Spleen (tissue), 11 donors: ENCODE measurements at regions not wholly inside any gene's neighbourhood (a gene's known extent, or its start where the extent isn't known, plus 50 kb on each side); places are given as distances from the start of the nearest gene placed in this dataset.

Experiments used
- DNase-seq: peaks from one replicate; pipeline ENCODE4 v3.0.0-alpha.2; 2020
- H3K27ac ChIP-seq, 8 donors: fragments of 200-600 bp; sonication (generic) in 7 of 8; 1 replicate in 4 of 8; 2 replicates in 4 of 8; pipeline versions ENCODE4 v1.5.0 to v1.8.0; 2016 to 2021; ENCODE audit warnings: inconsistent platforms in 4 of 8, mild to moderate bottlenecking in 4 of 8, moderate library complexity in 1 of 8
- H3K27me3 ChIP-seq, 7 donors: fragments of 200-600 bp; sonication (generic) in 6 of 7; replicated peaks in 1 of 7; 1 replicate in 4 of 7; 2 replicates in 3 of 7; pipeline versions ENCODE4 v1.5.0 to v1.8.0; 2016 to 2021; ENCODE audit warnings: inconsistent platforms in 3 of 7, mild to moderate bottlenecking in 1 of 7
- H3K36me3 ChIP-seq, 6 donors: fragments of 200-600 bp; sonication (generic) in 5 of 6; 1 replicate in 4 of 6; 2 replicates in 2 of 6; pipeline versions ENCODE4 v1.5.0 to v1.8.0; 2016 to 2021; ENCODE audit warnings: inconsistent platforms in 2 of 6
- H3K4me1 ChIP-seq, 6 donors: fragments of 200-600 bp; sonication (generic) in 5 of 6; 1 replicate in 3 of 6; 2 replicates in 3 of 6; pipeline versions ENCODE4 v1.5.0 to v1.8.0; 2016 to 2021; ENCODE audit warnings: inconsistent platforms in 3 of 6
- H3K4me3 ChIP-seq, 8 donors: fragments of 200-600 bp; sonication (generic) in 7 of 8; 1 replicate in 4 of 8; 2 replicates in 4 of 8; pipeline versions ENCODE4 v1.5.0 to v1.8.0; 2016 to 2021; ENCODE audit warnings: inconsistent platforms in 4 of 8, mild to moderate bottlenecking in 4 of 8, moderate library complexity in 2 of 8
- H3K9me3 ChIP-seq, 8 donors: fragments of 200-600 bp; sonication (generic) in 7 of 8; 1 replicate in 4 of 8; 2 replicates in 4 of 8; pipeline versions ENCODE4 v1.5.0 to v1.8.0; 2016 to 2021; ENCODE audit warnings: inconsistent platforms in 4 of 8
- POLR2A ChIP-seq, 3 donors: fragments of 450-650 bp; IDR thresholded peaks; one replicate each; pipeline ENCODE4 v1.5.1; 2017; ENCODE audit warnings: antibody characterized with exemption in 3 of 3, mild to moderate bottlenecking in 1 of 3
- POLR2AphosphoS5 ChIP-seq, 3 donors: sonication (generic); formaldehyde crosslinking; IDR thresholded peaks; one replicate each; pipeline ENCODE4 v1.5.1; 2017; ENCODE audit warnings: antibody characterized with exemption in 3 of 3
- WGBS, 5 donors: extraction: QIAGEN DNeasy Blood & Tissue Kit in 3 of 5; methylation state at CpG; one replicate each; pipeline versions ENCODE4 v1.1.5 to v1.1.7; 2013 to 2018; 5-methylcytosine and 5-hydroxymethylcytosine counted together
- intact Hi-C: fragments of 100-400 bp; cut with DNase I; formaldehyde crosslinking; loops from one replicate; pipeline ENCODE4 v1.15.0; 2023; ENCODE audit warnings: low total_unique reads
- TF ChIP-seq, protein P1 (sequence below), 11 experiments: fragments of 200-600 bp in 7 of 11; fragments of 450-650 bp in 4 of 11; sonication (generic) in 4 of 11; IDR thresholded peaks in 8 of 11; conservative IDR thresholded peaks in 3 of 11; 1 replicate in 7 of 11; 2 replicates in 4 of 11; pipeline versions ENCODE4 v1.4.0 to v1.8.0; 2016 to 2021; ENCODE audit warnings: antibody characterized with exemption in 11 of 11, inconsistent platforms in 4 of 11, mild to moderate bottlenecking in 1 of 11
- donor health status: healthy with polysubstance abuse.
- donor health status: DM: no; HTN: no; CAD: no; lungs with moderate emphysema.
- donor health status: DM: no; HTN: no; CAD: no.
- donor health status: Bipolar disorder and iron deficiency.
- donor health status: healthy.
- donor health status: DM: no; HTN: no; CAD: no.
- donor health status: DM: yes; HTN: yes; CAD: no.

DNA sequence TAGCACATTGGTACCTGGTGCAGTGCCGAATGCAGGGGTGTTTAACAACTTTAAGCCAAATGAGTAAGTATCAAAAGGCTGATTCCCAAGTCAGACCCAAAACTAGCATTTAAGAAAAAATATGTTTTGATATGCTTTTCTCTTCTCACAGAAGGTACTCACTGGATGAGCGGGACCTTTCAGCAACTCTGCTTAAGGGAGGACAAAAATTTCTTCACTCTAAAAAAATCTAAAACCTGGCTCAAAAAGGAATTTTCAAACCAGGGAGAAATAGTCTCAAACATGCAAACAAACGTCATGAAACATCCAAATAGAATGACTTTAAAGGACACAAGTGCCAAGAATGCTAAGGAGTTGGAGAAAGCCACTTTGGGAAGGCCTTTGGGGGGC lies 962.1 kb downstream of the KCNMA1 start:
- Histone ChIP-seq H3K27ac (peak overlapping the region in 2 of 8 donors; percentile 32 to 47), H3K36me3 (no peaks in the 10 kb centered on the region), H3K4me1 (no peaks in the 10 kb centered on the region), H3K4me3 (no peak overlapping the region), H3K27me3 (no peaks in the 10 kb centered on the region), H3K9me3 (no peaks in the 10 kb centered on the region)
- DNase-seq: no peak
- TF ChIP-seq, protein P1, sequence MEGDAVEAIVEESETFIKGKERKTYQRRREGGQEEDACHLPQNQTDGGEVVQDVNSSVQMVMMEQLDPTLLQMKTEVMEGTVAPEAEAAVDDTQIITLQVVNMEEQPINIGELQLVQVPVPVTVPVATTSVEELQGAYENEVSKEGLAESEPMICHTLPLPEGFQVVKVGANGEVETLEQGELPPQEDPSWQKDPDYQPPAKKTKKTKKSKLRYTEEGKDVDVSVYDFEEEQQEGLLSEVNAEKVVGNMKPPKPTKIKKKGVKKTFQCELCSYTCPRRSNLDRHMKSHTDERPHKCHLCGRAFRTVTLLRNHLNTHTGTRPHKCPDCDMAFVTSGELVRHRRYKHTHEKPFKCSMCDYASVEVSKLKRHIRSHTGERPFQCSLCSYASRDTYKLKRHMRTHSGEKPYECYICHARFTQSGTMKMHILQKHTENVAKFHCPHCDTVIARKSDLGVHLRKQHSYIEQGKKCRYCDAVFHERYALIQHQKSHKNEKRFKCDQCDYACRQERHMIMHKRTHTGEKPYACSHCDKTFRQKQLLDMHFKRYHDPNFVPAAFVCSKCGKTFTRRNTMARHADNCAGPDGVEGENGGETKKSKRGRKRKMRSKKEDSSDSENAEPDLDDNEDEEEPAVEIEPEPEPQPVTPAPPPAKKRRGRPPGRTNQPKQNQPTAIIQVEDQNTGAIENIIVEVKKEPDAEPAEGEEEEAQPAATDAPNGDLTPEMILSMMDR (IDR thresholded peaks at IDR 0.05 in 8 of 11, conservative IDR thresholded peaks at IDR 0.05 in 3 of 11): no peak
- TF ChIP-seq POLR2A (IDR thresholded peaks at IDR 0.05): no peak
- TF ChIP-seq POLR2AphosphoS5 (IDR thresholded peaks at IDR 0.05): no peak
- intact Hi-C loops: no loop called here
- WGBS, 5 donors: 54 to 75% (median 67%) methylated on average over 3 of the region's 3 CpGs

DNA sequence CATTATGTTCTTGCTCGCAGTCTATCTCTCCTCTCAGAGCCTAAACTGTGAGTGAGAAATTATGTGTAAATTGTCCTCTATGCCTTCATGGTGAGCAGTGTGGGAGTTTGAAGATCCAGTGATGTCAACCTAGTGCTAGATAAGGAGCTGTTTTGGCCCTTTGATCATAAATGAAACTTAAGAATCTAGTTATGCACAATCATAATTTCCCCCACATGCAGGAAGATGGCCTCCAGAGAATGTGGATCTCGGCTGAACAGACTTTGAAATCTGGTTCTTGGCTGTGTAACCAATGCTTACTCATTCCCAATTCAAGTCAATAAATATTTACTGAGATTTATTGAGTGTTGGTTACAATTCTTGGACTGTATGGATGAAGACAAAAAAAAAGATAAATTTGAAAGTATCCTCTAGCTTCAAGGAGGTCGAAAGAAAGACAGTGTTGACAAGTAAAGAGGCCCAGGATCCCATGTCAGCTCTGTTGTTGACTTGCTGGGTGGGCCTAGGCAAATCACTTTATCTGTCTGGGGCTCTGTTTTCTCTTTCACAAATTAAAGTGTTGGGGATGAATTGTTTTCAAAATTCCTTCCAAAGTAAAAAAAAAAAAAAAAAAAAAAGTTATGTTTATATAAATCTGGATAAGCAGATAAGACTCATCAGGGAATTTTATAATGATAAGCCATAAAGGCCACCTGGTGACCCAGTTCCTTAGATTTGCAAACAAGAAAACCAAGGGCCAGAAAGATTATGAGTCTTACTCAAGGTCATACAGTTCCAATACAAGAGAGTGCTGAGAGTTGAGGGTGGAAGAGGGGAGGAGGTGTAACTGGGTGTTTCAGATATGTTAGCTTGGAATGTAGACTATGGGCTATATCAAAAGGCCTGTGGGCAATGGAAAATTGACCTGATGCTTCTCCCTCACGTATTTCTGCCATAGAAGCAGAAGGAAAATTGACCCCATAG lies 969.9 kb downstream of the KCNMA1 start:
- Histone ChIP-seq H3K9me3 (no peaks in the 10 kb centered on the region), H3K27ac (no peak overlapping the region), H3K36me3 (no peaks in the 10 kb centered on the region), H3K27me3 (no peaks in the 10 kb centered on the region), H3K4me3 (no peak overlapping the region), H3K4me1 (no peaks in the 10 kb centered on the region)
- no peak for DNase-seq
- intact Hi-C loops: no loop called here
- TF ChIP-seq POLR2A (IDR thresholded peaks at IDR 0.05) (no peak), POLR2AphosphoS5 (IDR thresholded peaks at IDR 0.05) (no peak)
- TF ChIP-seq, protein P1 (IDR thresholded peaks at IDR 0.05 in 8 of 11, conservative IDR thresholded peaks at IDR 0.05 in 3 of 11): no peak
- 67 to 82% (median 76%) methylated on average over 4 of the region's 4 CpGs for WGBS, 5 donors

DNA sequence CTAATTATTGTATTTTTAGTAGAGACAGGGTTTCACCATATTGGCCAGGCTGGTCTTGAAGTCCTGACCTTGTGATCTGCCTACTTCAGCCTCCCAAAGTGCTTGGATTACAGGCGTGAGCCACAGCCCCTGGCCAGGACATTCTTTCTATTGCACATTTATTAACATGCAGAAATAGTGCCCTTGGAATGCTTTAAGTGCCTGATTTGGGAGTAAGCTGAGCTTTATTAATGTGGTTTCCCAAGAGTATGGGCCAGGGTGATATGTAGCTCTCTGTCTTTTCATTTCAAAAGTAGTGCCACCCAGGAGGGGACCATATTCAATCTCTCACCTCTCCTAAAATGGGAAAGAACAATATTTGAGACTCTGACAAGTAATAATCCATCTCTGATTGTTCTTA lies 970.7 kb downstream of the KCNMA1 start:
- DNase-seq: no peak
- intact Hi-C loops: no loop called here
- no peaks in the 10 kb centered on the region for H3K27me3 ChIP-seq
- no peaks in the 10 kb centered on the region for H3K9me3 ChIP-seq
- no peak overlapping the region for H3K4me3 ChIP-seq
- H3K36me3 ChIP-seq: no peaks in the 10 kb centered on the region
- H3K4me1 ChIP-seq: no peaks in the 10 kb centered on the region
- no peak for TF ChIP-seq POLR2AphosphoS5 (IDR thresholded peaks at IDR 0.05)
- TF ChIP-seq POLR2A (IDR thresholded peaks at IDR 0.05): no peak
- TF ChIP-seq, protein P1 (IDR thresholded peaks at IDR 0.05 in 8 of 11, conservative IDR thresholded peaks at IDR 0.05 in 3 of 11): no peak
- no peak overlapping the region for H3K27ac ChIP-seq
- 50 to 89% (median 71%) methylated on average over 1 of the region's 1 CpG for WGBS, 5 donors

DNA sequence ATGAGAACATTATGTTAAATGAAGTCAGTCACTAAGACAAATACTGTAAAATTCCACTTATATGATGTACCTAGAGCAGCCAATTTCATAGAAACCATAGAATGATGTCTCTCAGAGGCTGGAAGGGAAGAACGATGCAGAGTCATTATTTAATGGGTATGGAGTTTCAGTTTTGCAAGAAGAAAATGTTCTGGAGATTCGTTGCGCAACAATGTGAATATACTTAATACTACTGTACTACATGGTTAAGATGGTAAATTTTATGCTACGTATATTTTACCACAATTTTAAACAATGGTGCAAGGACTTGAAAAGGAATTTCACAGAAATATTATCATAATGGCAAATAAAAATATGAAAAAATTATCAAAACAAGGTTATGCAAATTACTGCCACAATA lies 972.6 kb downstream of the KCNMA1 start:
- Histone ChIP-seq H3K4me1 (no peaks in the 10 kb centered on the region), H3K27me3 (no peaks in the 10 kb centered on the region), H3K36me3 (no peaks in the 10 kb centered on the region), H3K9me3 (no peaks in the 10 kb centered on the region), H3K27ac (no peak overlapping the region), H3K4me3 (no peak overlapping the region)
- intact Hi-C loops: no loop called here
- no peak for DNase-seq
- 85 to 98% (median 87%) methylated on average over 4 of the region's 4 CpGs for WGBS, 5 donors
- TF ChIP-seq POLR2A (IDR thresholded peaks at IDR 0.05) (no peak), POLR2AphosphoS5 (IDR thresholded peaks at IDR 0.05) (no peak)
- TF ChIP-seq, protein P1 (IDR thresholded peaks at IDR 0.05 in 8 of 11, conservative IDR thresholded peaks at IDR 0.05 in 3 of 11): no peak
